ENCODE measurements at regions not wholly inside any gene's neighbourhood (a gene's known extent, or its start where the extent isn't known, plus 50 kb on each side); places are given as distances from the start of the nearest gene placed in this dataset.

GRCh38 chr14:61640158-61641136, 54.9 kb upstream of the HIF1A start:
- WGBS (ENCODE audit: insufficient coverage) = 65% methylated on average over 8 of the region's 14 CpGs
- H3K4me1 ChIP-seq (ENCODE audit: control insufficient read depth, insufficient read depth, low read length) = no peaks in the 10 kb centered on the region
- no peaks in the 10 kb centered on the region for H3K9me3 ChIP-seq (replicated peaks; ENCODE audit: control insufficient read depth, low read depth, low read length)
- no peak for DNase-seq
- H3K27ac ChIP-seq (ENCODE audit: low read length) = no peak overlapping the region
- H3K36me3 ChIP-seq (ENCODE audit: control insufficient read depth, insufficient read depth, low read length) = no peaks in the 10 kb centered on the region
- H3K4me3 ChIP-seq (ENCODE audit: low read length) = no peak overlapping the region
- H3K27me3 ChIP-seq (ENCODE audit: control insufficient read depth, insufficient read depth, low read length) = no peaks in the 10 kb centered on the region

DNA sequence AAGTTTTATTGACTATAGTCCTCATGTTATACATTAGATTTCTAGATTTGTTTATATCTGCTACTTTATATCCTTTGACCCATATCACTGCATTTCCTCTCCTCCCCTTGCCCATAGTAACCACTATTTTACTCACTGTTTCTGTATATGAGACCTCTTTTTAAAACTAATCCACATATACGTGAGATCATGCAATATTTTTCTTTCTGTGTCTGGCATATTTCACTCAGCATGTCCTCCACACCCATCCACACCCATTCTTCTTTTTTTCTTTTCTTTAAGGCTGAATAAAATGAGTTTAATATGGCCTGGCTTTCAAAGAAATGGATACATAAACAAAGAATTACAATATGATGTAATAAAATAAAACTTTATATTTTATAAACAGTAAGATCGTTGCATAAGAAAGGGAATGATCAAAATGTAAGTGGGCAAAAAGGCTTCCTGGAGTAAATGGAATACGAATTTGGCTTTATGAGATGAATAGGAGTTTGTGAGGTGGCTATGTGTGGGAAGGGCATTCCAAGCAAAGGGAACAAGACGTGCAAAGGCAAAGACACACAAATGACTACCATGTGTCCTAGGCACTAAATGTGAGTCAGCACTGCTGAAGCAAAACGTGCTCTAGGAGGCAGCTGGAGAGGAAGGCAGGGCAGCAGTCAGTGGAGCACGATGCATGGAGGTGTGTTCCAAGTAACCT, 53.2 kb upstream of the HIF1A start:
- H3K4me1 ChIP-seq (ENCODE audit: control insufficient read depth, insufficient read depth, low read length) = no peaks in the 10 kb centered on the region
- H3K4me3 ChIP-seq (ENCODE audit: low read length) = no peak overlapping the region
- H3K27me3 ChIP-seq (ENCODE audit: control insufficient read depth, insufficient read depth, low read length) = no peaks in the 10 kb centered on the region
- no peaks in the 10 kb centered on the region for H3K9me3 ChIP-seq (replicated peaks; ENCODE audit: control insufficient read depth, low read depth, low read length)
- 33% methylated on average over 3 of the region's 6 CpGs for WGBS (ENCODE audit: insufficient coverage)
- H3K36me3 ChIP-seq (ENCODE audit: control insufficient read depth, insufficient read depth, low read length) = no peaks in the 10 kb centered on the region
- H3K27ac ChIP-seq (ENCODE audit: low read length) = no peak overlapping the region
- no peak for DNase-seq

GRCh38 chr14:61642614-61642982, 52.7 kb upstream of the HIF1A start:
- Histone ChIP-seq H3K4me1 (ENCODE audit: control insufficient read depth, insufficient read depth, low read length) (no peaks in the 10 kb centered on the region), H3K9me3 (replicated peaks; ENCODE audit: control insufficient read depth, low read depth, low read length) (no peaks in the 10 kb centered on the region), H3K36me3 (ENCODE audit: control insufficient read depth, insufficient read depth, low read length) (no peaks in the 10 kb centered on the region), H3K27me3 (ENCODE audit: control insufficient read depth, insufficient read depth, low read length) (no peaks in the 10 kb centered on the region), H3K27ac (ENCODE audit: low read length) (no peak overlapping the region), H3K4me3 (ENCODE audit: low read length) (no peak overlapping the region)
- 92% methylated on average over 2 of the region's 4 CpGs for WGBS (ENCODE audit: insufficient coverage)
- DNase-seq = no peak

GRCh38 chr14:61643555-61643954, 51.8 kb upstream of the HIF1A start:
- Histone ChIP-seq H3K4me1 (ENCODE audit: control insufficient read depth, insufficient read depth, low read length) (no peaks in the 10 kb centered on the region), H3K4me3 (ENCODE audit: low read length) (no peak overlapping the region), H3K36me3 (ENCODE audit: control insufficient read depth, insufficient read depth, low read length) (no peaks in the 10 kb centered on the region), H3K27ac (ENCODE audit: low read length) (no peak overlapping the region), H3K9me3 (replicated peaks; ENCODE audit: control insufficient read depth, low read depth, low read length) (no peaks in the 10 kb centered on the region), H3K27me3 (ENCODE audit: control insufficient read depth, insufficient read depth, low read length) (no peaks in the 10 kb centered on the region)
- DNase-seq = no peak
- WGBS (ENCODE audit: insufficient coverage) = 94% methylated on average over 2 of the region's 3 CpGs

DNA sequence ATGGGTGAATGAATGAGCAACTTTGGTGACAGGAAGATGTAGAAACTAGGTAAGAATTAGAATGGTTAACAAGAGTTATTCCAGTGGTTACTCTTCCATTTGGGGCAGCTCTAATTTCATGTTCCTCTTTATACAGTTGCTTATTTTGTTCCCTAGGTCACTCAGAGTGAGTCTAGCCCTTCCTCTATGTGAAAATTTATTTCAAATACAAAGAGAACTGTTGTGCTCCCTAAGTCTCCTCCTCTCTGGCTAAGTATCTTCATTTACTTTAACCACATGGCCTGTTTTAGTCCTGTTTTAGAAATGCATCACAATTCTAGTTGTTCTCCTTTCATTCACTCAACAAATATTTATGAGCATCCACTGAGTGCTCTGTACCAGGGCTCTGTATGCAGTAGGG, 51.1 kb upstream of the HIF1A start:
- Histone ChIP-seq H3K4me1 (ENCODE audit: control insufficient read depth, insufficient read depth, low read length) (no peaks in the 10 kb centered on the region), H3K27ac (ENCODE audit: low read length) (no peak overlapping the region), H3K4me3 (ENCODE audit: low read length) (no peak overlapping the region), H3K27me3 (ENCODE audit: control insufficient read depth, insufficient read depth, low read length) (no peaks in the 10 kb centered on the region), H3K9me3 (replicated peaks; ENCODE audit: control insufficient read depth, low read depth, low read length) (no peaks in the 10 kb centered on the region), H3K36me3 (ENCODE audit: control insufficient read depth, insufficient read depth, low read length) (no peaks in the 10 kb centered on the region)
- DNase-seq = no peak

DNA sequence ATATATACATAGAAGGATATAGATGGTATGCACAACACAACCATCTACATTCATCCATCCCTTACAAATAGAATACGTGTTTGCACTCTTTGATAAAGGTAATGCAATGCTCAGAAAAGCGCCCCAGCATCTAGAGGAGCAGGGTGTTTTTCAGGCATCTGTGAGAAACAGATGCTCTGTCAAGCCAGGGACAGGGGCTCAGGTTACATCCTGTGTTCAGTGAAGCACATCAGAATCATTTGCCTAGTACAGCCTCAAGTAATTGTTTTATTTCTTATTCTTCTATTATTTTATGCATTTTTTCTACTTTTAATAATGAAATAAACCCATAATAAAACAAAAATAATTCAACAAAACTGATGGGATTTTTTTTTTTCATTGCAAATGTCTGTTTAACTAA, 50.5 kb upstream of the HIF1A start:
- Histone ChIP-seq H3K4me1 (ENCODE audit: control insufficient read depth, insufficient read depth, low read length) (no peaks in the 10 kb centered on the region), H3K36me3 (ENCODE audit: control insufficient read depth, insufficient read depth, low read length) (no peaks in the 10 kb centered on the region), H3K4me3 (ENCODE audit: low read length) (no peak overlapping the region), H3K9me3 (replicated peaks; ENCODE audit: control insufficient read depth, low read depth, low read length) (no peaks in the 10 kb centered on the region), H3K27ac (ENCODE audit: low read length) (no peak overlapping the region), H3K27me3 (ENCODE audit: control insufficient read depth, insufficient read depth, low read length) (no peaks in the 10 kb centered on the region)
- WGBS (ENCODE audit: insufficient coverage) = no CpG with 5 or more reads among the region's 2 CpGs
- peak; percentile 46 for DNase-seq

GRCh38 chr14:61645247-61645646, 50.1 kb upstream of the HIF1A start:
- no peak overlapping the region for H3K4me3 ChIP-seq (ENCODE audit: low read length)
- DNase-seq = no peak
- no peaks in the 10 kb centered on the region for H3K4me1 ChIP-seq (ENCODE audit: control insufficient read depth, insufficient read depth, low read length)

More at GRCh38 chr14:61645247-61645646, 50.1 kb upstream of the HIF1A start:
- Histone ChIP-seq H3K36me3 (ENCODE audit: control insufficient read depth, insufficient read depth, low read length) (no peaks in the 10 kb centered on the region), H3K27ac (ENCODE audit: low read length) (no peak overlapping the region), H3K9me3 (replicated peaks; ENCODE audit: control insufficient read depth, low read depth, low read length) (no peaks in the 10 kb centered on the region), H3K27me3 (ENCODE audit: control insufficient read depth, insufficient read depth, low read length) (no peaks in the 10 kb centered on the region)
